Bronchial epithelial cell (primary cell): ENCODE measurements at regions not wholly inside any gene's neighbourhood (a gene's known extent, or its start where the extent isn't known, plus 50 kb on each side); places are given as distances from the start of the nearest gene placed in this dataset.
"Not testable (repeated sequence)": the region's sequence is repeated elsewhere in the genome, so short reads cannot be mapped to it uniquely, and the experiment has no call there.

Experiments used
- DNase-seq: peaks from one replicate; pipeline ENCODE4 v3.0.0-alpha.2; 2010; ENCODE audit warnings: low read depth
- FAIRE-seq: peaks from 2 replicates; lab custom pipeline; 2011; peaks lifted over from hg19 to GRCh38; lab: Jason Lieb, UNC
- H3K27me3 ChIP-seq: 2 replicates; pipeline ENCODE4 v1.5.1; 2011; ENCODE audit warnings: low read length; ENCODE audit not compliant: control insufficient read depth, insufficient read depth
- H3K36me3 ChIP-seq: 2 replicates; pipeline ENCODE4 v1.5.1; 2011; ENCODE audit warnings: low read length; ENCODE audit not compliant: control insufficient read depth, insufficient read depth
- H3K4me3 ChIP-seq: 2 replicates; pipeline ENCODE4 v1.5.1; 2011; ENCODE audit warnings: mild to moderate bottlenecking, low read depth, low read length, control low read depth
- TF ChIP-seq, protein P1 (sequence below): IDR thresholded peaks from 2 replicates; pipeline ENCODE4 v1.5.1; 2011; ENCODE audit warnings: mild to moderate bottlenecking, moderate library complexity, low read length, control low read depth, inconsistent platforms; ENCODE audit not compliant: insufficient read depth, severe bottlenecking

DNA sequence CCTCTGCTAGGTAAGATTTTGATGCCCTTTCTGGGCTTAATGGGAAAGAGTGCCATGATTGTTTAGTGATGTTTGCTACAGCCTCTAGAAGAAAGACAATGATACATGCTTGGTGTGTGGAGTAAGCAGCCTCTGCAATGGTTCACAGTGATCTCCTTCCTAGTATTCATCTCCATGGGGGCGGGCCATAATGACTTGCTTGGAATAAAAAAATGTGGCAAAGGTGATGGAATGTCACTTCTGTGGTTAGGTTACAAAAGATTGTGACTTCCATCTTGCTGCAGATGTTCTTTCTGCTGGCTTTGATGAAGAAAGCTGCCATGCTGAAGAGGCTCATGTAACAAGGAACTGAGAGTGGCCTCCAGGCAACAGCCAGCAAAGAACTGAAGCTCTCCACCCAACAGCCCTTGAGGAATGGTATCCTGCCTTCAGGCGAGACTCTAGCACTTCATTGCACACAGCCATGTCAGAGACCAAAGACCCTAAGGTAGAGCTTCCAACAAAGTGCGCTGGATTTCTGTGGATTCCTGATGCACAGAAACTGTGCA lies 139.1 kb upstream of the LRIG1 start:
- DNase-seq, result no peak
- FAIRE-seq, result no peak

DNA sequence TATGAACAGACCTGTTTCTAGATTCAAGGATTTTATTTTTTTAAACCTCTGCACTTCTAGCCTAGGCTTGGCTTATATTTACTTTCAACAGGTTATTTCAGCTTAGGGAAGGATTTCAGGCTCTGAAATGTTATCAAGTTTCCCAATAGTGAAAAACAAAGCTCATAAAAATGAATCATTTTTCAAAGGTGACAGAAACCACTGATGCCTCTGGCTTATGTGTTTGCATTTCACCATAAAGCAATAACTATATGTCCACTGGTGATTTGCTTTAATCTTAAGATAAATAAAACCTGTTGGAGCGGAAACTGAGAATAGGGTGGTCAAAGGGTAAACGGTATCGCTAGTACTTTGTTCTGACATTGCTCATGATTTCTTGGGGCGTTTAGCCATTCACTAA lies 141.2 kb upstream of the LRIG1 start:
- Histone ChIP-seq H3K36me3 (no peaks in the 10 kb centered on the region), H3K4me3 (no peak overlapping the region), H3K27me3 (no peaks in the 10 kb centered on the region)
- DNase-seq (peak; percentile 34), FAIRE-seq (no peak)
- TF ChIP-seq, protein P1, sequence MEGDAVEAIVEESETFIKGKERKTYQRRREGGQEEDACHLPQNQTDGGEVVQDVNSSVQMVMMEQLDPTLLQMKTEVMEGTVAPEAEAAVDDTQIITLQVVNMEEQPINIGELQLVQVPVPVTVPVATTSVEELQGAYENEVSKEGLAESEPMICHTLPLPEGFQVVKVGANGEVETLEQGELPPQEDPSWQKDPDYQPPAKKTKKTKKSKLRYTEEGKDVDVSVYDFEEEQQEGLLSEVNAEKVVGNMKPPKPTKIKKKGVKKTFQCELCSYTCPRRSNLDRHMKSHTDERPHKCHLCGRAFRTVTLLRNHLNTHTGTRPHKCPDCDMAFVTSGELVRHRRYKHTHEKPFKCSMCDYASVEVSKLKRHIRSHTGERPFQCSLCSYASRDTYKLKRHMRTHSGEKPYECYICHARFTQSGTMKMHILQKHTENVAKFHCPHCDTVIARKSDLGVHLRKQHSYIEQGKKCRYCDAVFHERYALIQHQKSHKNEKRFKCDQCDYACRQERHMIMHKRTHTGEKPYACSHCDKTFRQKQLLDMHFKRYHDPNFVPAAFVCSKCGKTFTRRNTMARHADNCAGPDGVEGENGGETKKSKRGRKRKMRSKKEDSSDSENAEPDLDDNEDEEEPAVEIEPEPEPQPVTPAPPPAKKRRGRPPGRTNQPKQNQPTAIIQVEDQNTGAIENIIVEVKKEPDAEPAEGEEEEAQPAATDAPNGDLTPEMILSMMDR, result no peak

More for the DNA sequence above, 139.1 kb upstream of the LRIG1 start:
- TF ChIP-seq, protein P1, result no peak
- no peaks in the 10 kb centered on the region for H3K36me3 ChIP-seq
- no peaks in the 10 kb centered on the region for H3K27me3 ChIP-seq
- no peak overlapping the region for H3K4me3 ChIP-seq

DNA sequence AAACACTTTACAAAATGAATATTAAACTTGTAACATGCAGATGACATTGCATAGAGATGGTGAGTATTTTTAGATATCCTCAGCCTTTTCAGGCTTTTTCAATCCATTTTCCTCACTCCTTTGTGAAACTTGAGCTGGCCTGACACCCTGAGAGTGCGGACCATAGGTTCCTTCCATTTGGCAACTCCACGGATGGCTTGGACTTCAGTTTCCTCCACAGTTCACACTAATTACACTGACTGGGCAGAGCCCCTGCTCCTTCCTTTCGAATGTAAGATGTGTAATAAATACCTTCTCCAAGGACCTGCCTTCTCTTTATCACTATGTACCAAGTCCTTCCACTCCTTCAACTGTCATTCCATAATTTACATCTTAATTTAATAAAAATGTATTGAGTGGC lies 141.7 kb upstream of the LRIG1 start:
- H3K4me3 ChIP-seq, result no peak overlapping the region
- no peaks in the 10 kb centered on the region for H3K36me3 ChIP-seq
- no peak for FAIRE-seq
- TF ChIP-seq, protein P1, result no peak
- no peaks in the 10 kb centered on the region for H3K27me3 ChIP-seq
- no peak for DNase-seq

DNA sequence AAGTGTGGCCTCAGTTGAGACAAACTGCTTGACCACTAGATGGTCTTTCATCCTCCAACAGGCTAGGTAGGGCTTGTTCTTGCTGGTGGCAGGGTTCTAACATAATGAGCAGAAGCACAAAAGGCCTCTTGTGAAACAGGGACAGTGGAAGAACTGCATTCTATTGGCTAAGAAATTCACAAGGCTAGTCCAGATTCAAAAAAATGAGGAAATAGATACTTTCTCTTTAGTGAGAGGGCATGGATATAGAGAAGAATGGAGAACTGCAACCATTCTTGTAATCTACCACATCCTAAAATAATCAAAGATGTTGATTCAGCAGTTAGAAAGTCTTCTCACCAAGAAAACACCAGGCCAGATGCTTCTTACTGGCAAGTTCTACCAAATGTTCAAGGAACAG lies 143.7 kb upstream of the LRIG1 start:
- Histone ChIP-seq H3K27me3 (no peaks in the 10 kb centered on the region), H3K4me3 (no peak overlapping the region), H3K36me3 (no peaks in the 10 kb centered on the region)
- DNase-seq (no peak), FAIRE-seq (no peak)
- TF ChIP-seq, protein P1, result no peak

DNA sequence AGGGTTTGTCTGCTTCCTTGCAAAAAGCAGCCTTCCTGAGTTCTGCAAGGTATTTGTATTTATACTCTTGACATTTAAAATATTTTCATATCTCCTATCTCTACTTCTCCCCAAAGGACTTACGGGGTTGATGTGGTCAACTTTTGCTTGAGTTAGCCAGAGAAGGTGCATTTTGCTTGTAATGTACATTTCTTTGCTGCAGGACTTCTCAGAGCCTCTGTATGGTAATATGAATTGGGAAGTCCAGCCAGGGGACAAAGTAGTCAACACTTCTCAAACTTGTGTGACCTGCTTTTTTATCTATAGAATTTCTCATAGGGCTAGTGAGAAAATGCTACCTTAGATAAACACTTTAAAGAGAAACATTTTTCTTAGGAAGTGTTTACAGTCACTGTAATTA lies 148.2 kb upstream of the LRIG1 start:
- DNase-seq (no peak), FAIRE-seq (no peak)
- H3K27me3 ChIP-seq, result no peaks in the 10 kb centered on the region
- TF ChIP-seq, protein P1, result no peak
- H3K4me3 ChIP-seq, result no peak overlapping the region
- H3K36me3 ChIP-seq, result no peaks in the 10 kb centered on the region

DNA sequence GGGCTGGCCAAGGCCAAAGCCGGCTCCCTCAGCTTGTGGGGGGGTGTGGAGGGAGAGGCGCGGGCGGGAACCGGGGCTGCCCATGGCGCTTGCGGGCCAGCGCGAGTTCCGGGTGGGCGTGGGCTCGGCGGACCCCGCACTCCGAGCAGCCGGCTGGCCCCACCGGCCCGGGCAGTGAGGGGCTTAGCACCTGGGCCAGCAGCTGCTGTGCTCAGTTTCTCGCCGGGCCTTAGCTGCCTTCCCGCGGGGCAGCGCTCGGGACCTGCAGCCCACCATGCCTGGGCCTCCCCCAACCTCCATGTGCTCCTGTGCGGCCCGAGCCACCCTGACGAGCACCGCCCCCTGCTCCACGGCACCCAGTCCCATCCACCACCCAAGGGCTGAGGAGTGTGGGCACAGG lies 150.7 kb upstream of the LRIG1 start:
- H3K36me3 ChIP-seq, FAIRE-seq, DNase-seq, H3K4me3 ChIP-seq, H3K27me3 ChIP-seq: not testable (repeated sequence)

DNA sequence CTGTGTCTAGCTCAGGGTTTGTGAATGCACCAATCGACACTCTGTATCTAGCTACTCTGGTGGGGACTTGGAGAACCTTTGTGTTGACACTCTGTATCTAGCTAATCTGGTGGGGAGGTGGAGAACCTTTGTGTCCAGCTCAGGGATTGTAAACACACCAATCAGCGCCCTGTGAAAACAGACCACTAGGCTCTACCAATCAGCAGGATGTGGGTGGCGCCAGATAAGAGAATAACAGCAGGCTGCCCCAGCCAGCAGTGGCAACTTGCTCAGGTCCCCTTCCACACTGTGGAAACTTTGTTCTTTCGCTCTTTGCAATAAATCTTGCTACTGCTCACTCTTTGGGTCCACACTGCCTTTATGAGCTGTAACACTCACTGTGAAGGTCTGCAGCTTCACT lies 151.3 kb upstream of the LRIG1 start:
- H3K4me3 ChIP-seq, DNase-seq, H3K36me3 ChIP-seq, H3K27me3 ChIP-seq: not testable (repeated sequence)
- FAIRE-seq, result peak; percentile 18
